HG02610 (cell line): ENCODE measurements at regions not wholly inside any gene's neighbourhood (a gene's known extent, or its start where the extent isn't known, plus 50 kb on each side); places are given as distances from the start of the nearest gene placed in this dataset.
"Not testable (repeated sequence)": the region's sequence is repeated elsewhere in the genome, so short reads cannot be mapped to it uniquely, and the experiment has no call there.

Source experiments
- ATAC-seq: cut with Tn5 transposase; IDR thresholded peaks from one replicate; pipeline ENCODE4 v1.9.1; 2021; ENCODE audit warnings: mild to moderate bottlenecking, moderate library complexity; ENCODE audit not compliant: unreplicated experiment

DNA sequence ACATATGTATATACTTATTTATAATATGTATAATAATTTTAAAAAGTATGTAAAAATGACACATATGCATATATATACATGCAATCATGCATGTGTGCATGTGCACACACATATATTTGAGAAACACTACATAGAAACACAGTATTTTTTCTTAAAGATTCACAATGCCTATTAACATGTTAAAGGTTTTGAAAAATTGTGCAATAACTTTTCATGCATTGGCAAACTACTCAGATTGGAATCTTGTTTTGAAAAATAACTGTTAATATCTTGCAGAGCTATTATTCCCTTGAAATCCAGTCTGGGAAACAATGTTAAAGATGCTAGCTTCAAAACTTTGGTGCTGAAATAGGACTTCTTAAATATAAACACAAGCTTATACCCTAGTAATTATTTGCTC lies 256.2 kb upstream of the P2RY1 start:
- ATAC-seq, result no peak

DNA sequence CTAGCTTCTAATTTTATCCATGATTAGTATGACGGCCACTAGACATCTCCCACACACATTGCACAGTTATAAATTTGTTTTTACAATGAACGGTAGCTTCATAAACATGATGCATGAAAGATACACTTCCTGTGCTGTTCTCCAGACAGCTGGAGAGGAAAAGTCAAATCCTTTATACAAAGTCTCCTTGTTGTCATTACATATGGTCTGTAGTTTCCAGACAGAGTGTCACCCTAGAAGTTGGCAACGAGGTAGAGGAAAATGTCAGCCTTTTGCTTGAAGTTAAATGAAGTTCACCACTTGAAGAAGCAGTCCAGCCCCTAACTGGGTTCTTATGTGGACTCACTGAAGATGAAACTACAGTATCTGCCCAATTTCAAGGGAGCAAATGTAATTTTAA lies 253.0 kb upstream of the P2RY1 start:
- no peak for ATAC-seq

DNA sequence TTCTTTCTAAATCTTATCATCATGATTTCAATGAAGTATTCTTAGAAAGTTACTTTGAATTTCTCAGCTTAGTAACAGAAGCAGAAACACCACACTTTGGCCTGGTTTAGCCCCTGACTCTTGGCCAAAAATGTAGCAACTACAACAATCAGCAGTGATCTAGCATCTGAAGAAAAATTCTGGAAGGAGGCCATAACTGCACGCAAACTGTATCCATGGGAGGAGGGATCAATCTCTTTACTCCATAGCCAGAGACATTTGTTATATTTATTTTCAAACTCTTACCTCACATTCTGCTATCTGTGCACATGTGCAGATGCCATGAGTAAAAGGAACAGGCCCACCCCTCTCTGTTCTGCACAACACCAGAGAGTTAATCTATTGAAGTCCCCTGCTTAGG lies 251.0 kb upstream of the P2RY1 start:
- ATAC-seq, result no peak

DNA sequence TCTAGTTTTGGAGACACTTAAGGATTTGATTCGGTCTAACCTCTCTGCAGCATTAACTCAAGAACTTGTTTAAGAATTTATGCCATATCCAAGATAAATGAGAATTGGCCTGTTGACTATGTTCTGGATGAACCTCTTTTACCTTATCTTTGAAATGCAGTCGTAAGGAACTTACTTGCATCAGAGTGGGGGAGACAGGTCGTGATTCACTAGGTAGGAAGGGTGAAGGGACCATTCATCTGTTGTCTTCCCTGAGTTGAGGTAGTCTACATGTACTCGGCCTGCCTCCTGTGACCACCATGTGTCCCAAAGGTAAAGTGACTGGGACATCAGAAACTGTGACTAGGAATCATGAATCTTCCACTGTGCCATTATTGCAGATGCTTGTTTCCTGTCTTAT lies 248.0 kb upstream of the P2RY1 start:
- no peak for ATAC-seq

DNA sequence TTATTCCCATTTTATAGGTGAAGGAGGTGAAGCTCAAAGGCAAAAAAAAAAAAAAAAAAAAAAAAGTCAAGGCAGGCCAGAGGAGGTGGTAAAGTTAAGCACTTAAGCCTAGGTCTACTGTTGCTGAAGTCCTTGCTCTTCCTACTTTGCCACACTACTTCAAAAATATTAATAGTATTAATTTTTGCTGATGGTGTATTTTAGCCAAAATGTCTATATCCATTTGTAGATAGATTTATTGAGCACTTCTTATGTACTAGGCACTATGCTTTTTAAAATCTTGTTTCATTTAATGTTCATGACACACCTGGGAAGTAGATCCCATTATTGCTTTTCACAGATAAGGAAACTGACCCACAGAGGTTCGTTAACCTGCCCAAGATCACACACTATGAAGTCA lies 247.1 kb upstream of the P2RY1 start:
- ATAC-seq, result no peak

DNA sequence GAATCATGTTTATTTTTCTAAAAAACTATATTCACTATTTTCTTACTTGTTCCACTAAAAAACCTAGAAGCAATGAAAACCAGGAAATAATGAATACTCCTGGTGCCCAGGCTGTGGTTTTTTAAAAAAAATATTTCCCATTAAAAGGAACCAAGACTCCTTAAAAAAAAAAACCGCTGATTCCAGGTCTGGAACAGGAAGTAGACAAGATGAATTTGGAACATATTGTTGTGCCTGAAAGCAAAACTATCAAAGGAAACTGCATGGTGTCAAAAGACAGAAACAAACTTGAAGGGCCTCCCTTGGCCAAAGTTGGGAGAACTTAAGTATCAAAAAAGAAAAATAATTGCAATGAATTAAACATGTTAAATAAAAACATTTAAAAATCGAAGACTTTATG lies 245.3 kb upstream of the P2RY1 start:
- ATAC-seq, result no peak

DNA sequence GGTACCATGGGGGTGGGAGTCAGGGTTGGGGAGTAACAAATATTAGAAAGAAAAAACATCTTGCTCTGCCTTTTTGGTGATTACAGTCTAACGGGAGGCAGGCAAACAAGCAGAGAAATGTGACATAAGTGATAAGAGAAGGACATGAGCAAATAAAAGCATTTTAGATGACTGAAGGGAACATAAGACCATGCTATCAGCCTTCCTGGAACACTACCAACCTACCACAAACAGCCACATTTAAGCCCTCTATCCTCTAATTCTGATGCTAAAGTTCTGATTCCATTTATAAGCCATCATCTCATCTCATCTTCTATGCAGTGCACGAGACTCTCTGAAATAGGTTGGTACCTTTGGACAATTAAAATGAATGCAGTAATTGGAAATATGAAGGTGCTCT lies 243.4 kb upstream of the P2RY1 start:
- ATAC-seq, result no peak

DNA sequence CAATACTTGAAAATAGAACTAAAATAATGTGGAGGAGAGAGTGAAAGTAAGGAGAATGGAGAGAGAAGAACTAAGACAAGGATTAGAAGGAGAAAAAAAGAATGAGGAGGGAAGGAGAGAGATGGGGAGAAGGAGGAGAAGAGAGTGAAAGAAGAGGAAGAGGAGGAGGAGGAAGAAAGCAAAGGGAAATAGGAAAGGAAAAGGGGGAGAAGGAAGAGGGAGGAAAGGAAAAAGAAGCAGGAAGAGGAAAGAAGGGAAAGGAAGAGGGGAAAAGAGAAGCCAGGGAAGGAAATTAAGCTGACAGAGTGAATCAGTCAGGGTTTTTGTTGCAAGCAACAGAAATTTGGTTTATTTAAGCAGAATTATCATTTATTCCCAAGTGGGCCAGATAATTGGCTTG lies 241.7 kb upstream of the P2RY1 start:
- no peak for ATAC-seq

DNA sequence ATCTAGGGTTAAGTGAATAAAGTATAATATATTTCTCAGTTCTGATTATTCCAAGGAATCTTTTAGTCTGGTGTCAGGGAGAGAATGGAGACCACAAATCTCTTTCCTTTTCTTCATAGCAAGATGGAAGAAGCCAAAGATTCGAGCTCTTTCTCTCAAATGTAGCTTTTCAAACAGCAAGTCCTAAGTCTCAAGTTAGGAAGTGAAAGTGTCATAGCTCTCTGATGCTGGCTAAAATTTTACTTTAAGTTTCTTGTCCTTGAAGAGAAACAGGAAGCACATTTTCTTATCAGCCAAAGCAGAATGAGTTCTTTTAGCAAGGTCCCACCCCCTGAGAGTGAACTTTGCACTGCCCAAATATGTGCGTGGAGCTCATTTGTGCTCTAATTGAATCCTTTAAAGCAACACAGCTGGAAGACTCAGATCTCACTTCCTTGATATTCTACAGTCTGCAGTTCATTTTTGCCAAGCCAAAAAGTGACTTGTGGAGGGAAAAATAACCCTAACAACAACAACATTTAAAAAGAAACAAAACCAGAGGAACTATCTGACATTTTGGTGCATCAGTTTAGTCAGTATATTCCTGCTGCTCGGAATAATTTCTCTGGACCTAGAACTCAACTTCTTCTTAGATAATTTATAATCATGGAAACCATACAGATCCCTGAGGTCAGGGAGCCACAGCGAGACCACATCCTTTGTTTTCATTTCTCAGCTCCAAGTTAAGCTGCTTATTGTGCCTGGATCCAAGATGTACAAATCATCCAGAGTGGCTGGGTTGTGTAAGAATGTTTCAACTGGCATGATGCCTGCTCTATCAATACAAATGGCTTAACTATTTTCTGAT lies 238.7 kb upstream of the P2RY1 start:
- peak; percentile 98 for ATAC-seq

DNA sequence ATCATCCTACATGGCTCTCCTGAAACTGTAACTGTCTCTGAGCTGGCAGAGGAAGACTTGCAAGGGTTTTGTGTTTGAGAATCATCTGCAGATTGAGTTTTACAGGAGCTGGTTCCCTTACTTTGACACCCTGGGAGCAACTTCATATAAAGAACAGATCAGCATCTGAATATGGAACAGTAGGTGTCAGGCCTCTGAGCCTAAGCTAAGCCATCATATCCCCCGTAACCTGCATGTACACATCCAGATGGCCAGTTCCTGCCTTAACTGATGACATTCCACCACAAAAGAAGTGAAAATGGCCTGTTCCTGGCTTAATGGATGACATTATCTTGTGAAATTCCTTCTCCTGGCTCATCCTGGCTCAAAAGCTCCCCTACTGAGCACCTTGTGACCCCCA lies 238.1 kb upstream of the P2RY1 start:
- ATAC-seq, result not testable (repeated sequence)

DNA sequence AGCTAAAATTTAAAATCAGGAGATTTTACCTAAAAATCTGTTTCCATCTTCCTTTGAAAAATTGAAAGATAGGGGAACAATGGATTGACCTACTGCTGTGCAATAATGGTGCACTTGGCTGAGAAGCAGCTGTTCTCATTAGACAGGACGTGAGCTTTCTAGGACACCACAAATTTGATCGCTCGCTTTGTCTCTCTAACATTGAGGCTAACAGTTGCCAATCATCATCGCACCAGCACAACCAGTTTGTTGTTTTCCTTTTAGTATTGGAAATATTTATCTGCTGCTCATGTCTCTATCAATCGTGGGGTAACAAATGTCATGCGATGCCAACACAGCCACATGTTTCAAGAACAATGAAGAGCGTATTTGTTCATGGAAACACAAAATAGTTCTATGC lies 228.8 kb upstream of the P2RY1 start:
- ATAC-seq, result no peak

DNA sequence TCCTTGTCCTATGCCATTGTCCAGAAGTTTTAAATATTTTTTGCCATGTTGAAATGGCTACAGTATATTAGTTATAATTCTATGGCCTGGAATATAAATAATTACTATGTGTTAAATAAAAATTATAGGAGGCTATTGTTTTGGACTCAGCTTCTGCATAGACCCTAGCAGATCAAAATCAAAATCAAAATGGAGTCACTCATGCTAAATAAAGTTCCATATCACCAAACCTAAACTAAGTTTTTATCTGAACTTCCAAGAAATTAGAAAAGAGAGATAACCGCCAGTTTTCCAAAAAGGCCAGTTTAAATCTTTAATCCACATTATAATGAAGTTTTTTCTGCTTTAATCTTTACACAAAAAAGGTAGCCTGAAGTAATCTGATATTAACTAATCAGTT lies 227.8 kb upstream of the P2RY1 start:
- ATAC-seq, result no peak

DNA sequence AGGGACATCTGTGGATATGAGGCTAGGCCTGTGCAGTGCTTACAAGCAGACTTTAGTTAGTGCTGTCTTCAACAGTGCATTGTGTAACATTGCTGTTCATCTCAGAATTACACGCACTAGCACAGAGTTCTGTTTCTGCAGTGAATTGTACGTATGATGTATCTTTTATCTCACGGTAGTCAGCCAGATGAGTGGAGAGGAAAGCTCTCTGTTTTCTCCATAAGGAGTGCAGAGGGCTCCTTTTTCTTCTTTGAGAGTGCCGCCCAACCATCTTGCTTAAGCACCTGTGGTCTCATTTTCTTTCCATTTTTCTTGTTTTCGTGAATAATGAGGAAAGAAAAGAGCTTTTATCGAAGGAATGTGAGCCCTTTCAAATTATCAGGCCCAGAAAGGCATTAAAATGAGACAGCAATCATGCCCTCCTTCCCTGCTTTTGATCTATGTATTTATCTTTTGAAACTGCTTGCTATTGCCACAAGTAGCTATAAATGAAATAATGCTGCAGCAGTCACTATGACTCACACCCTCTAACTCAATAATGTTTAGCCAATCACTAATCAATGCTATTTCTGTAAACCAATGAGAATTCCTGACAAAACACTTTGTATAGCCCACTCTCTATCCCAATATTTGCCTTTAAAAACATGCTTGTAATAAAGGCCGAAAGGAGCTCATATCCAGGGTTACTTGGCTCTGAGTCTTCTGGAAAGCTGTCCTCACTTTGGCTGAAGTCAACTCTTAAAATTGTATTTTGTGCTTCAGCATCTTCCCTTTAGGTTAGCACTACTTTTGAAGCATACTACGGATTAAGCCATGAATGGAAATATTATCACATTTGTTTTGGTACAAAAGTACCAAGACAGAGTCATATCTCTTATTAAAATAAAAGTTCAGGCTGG lies 226.0 kb upstream of the P2RY1 start:
- no peak for ATAC-seq

DNA sequence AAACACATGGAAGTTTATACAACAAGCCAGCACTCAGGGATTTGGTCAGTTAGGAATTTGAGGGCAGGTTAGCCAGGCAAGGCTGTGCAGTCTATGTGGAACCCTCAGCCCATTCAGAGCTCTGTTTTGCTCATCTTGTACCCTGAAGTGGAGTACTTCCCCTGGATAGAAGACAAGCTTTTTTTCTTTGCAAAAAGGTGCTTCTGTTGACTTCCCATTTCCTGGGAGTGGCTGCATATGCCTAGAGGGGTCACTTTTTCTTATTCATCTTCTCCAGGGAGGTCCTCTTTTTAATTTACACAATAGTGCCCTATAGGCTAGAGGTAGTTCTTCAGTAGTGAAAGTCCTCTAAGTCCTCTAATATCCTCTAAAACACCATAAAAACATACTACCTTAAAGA lies 225.0 kb upstream of the P2RY1 start:
- no peak for ATAC-seq

DNA sequence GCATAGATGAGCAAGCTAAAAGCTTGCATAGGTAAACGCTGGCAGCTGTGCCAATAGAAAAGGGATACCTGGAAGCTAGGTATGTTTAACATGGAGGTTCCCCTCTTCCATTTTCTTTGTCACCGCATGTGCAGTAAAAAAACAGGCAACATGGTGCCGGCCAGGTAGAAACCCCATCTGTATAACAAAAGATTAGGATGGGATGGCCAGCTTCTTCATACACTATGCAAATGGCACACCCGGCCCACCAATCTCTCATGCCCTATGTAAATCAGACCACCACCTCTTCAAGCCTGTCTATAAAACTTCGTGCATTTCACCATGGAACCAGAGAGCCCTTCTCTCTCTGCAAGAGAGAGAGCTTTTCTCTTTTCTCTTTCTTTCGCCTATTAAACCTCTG lies 224.3 kb upstream of the P2RY1 start:
- no peak for ATAC-seq

DNA sequence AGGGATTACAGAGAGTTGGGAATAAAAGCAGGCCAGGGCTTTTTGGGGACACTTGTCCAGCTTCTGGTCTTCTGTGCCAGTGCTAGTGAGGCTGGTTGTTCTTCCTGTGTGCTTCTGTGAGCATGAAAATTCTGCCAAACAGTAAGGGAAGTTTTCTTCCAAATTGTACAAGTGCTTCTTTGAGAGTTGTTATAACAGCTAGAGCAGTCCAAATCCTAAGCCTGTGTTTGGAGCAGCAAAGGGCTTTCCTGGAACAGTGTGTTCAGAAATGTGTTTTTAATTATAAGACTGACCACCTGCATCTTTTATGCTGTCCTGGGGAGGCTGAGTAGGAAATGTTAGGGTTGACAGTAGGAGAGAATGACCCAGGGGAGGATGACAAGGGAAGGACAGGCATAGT lies 223.0 kb upstream of the P2RY1 start:
- no peak for ATAC-seq

DNA sequence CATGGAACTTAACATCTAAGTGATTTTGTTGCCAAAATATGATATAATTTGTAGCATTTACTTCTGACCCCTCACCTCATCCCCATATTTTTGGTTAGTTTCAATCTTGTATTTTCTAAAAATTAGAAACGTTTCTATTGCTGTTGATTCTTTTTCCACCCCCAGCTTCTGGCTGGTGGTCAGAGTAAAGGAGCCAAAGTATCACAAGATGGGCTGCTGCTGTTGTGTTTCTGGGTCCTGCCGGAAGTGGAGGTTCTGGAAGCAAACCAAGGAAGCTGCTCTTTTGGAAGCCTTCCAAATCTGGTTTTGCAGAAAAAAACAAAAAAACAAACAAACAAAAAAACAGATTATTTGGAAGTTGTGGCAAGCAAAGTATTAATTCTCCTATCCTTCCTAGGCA lies 221.1 kb upstream of the P2RY1 start:
- no peak for ATAC-seq

DNA sequence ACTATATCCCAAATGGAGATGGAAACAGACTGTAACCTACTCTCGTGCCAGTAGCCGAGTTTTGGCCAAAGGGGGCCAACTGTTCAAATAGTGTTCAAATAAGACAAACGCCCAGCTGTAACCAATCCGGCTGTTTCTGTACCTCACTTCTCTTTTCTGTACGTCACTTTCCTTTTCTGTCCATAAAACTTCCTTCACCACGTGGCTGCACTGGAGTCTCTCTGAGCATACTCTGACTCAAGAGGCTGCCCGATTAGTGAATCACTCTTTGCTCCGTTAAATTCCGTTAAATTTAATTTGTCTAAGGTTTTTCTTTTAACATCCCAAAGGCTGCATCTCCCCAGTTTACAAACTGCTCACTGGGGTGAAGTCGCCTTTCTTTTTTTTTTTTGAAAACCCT lies 219.2 kb upstream of the P2RY1 start:
- no peak for ATAC-seq

DNA sequence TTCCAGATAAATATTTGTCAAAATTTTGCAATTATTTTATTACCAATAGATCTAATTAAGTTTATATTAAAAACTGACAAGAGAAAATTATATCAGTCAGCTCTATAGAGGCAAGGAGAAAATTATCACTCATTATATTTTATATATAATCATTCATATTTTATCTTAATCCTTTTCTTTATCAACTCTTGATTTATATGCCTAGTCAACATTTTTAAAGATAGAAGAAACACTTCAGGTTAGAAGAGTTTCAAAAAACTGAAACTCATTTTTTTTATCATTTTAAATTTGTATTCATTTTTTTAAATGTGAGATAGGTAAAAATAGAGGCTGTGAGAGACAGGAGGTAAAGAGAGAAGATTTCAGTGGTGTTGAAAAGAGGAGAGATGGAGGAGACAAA lies 217.3 kb upstream of the P2RY1 start:
- no peak for ATAC-seq

DNA sequence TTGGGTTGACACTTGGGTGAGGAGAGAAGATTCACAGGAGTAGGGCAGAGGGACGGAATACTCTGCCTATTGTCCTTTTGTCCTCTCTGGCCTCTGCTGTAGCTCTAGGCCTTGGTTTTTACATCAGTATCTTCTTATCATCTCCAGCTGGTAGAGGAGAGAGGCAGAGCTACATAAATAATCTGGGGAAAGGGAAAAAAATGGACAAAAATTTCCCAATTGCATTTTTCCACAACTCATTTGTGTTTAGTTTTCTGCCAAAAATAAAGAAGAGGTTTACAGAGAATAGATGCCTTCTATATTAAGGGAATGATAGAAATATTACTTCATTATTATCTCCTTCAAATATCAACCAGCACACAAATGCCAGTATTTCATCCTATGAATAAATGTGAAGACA lies 216.4 kb upstream of the P2RY1 start:
- ATAC-seq, result no peak

DNA sequence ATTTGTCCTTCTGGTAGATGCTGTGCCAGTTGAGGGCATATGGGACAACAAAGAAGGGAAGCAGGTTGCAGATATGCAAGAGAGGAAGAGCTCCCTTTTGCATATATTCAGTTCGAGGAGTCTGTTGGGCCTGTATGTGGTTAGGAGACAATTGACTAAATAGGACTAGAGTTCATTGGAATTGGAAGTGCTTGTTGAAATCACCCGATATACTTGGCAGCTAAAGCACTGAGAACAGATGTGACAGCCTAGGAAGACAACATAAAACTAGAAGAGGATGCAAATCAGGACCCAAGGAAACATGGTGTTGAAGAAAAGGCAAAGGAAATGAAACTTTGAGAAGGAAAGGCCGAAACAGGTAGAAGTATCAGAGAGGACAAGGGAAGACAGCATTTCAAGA lies 215.2 kb upstream of the P2RY1 start:
- no peak for ATAC-seq

DNA sequence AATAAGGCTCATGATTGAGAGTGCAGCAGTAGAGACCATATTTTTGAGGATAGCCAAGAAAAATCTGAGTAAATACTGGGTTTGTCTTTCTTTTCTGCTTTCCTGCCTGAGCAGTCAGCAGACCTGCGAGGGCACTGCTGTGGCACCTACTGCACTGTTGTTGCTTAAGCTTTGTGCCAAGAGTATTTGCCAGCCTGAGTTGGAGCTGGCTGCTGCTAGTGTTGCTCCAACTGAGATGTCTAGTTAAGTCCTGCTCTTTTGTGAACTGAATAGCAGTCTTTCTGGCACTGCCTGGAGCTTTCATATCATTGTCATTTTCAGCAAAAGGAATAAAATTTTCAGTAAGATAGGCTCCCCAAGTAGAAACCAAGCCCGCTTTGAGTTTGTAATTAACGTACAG lies 214.5 kb upstream of the P2RY1 start:
- ATAC-seq, result no peak
